SW 1271 (cell line): ENCODE measurements at regions not wholly inside any gene's neighbourhood (a gene's known extent, or its start where the extent isn't known, plus 50 kb on each side); places are given as distances from the start of the nearest gene placed in this dataset.

ENCODE experiments used
- DNase-seq, 2 experiments: peaks; one replicate each; lab custom pipeline; 2025; lab: John Stamatoyannopoulos, UW

DNA sequence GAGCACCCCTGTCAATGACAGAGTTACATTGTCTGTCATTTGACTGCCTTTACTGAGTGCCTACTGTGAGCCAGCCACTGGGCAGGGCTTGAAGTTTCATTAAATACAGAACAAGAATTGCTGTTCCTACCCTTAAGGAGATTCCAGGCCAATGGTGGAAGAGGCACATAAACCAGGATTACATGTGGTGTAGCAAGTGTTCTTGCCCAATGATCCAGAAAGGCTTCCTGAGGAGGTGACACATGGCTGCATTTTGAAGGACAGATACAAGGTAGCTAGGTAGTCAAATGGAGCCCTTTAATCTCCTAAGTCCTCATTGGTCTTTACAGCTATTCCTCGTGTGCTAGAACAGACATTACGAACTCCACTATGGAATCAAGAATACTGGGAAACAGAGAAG is 312.7 kb downstream of the ETAA1 start:
- no peak for DNase-seq

DNA sequence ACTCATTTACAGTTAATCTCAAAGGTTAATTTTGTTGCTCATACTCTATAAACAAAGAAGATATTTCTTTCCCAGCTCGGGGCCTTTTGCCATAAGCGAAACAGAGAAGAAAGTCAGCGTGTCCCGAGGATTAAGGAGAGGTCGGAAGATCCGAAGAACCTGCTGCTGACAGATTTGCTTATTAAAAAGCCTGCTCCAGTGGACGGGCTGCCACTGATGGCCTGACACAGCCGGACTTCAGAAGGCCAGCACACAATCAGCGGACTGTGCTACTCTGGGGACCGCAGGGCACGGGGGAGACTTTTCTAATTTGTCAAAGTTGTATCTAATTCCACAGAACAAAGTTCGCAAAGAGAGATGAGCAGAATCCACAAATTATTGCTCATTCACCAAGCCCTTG is 315.4 kb downstream of the ETAA1 start:
- DNase-seq = no peak

DNA sequence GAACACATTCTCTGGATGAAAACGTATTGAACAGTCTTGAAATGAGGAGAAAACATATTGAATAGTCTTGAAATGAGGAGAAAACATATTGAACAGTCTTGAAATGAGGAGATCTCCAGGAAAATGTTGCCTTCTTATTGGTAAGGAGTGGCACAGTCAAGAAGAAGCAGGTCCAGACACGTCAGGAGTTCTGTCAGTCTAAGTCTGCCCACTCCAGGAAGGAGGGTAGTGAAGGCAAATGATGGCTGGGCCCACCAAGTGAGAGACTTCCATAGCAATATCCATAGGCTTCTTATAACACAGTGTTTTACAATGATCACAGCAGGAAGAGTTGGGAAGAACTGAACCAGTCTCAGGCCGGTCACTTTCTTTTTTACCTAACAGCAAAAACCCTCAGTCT is 316.2 kb downstream of the ETAA1 start:
- DNase-seq = no peak

DNA sequence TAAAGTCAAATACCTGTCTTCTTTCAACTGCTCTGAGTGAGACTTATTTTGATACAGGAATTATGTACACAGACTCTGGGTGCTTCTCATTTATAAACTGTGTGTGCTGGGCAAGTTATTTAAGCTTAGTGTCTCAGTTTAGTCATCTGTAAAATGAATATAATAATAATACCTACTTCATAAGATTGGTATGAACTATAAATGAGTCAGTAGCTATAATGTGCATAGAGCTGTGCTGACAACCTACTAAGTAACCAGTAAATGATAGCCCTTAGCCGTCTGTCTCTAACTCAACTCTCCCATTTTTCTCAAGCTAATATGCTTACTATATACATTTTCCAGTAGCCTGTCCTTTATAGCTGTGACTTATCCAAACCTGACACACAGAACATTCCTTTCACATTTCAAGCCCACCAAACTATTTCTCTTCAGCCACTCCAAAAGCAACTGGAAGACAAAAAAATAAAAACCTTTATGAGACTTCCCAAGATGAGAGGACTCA is 319.8 kb downstream of the ETAA1 start:
- no peak for DNase-seq

DNA sequence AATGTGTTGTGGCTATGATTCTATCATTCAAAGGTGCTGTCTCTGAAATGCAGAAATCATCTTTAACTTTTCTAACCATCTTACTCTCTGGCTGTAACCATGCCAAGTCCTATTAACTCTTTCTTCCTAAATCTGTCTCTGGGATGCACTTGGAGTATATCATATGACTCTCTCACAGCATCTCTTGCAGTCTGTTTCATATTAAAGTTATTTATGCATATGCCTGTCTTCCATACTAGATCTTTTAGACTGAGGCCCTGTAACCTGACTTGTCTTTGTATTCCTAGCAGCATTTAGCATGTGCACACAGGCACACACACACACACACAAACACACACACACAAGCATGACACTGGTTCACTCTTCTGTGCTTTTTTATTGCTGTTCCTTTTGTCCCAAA is 320.6 kb downstream of the ETAA1 start:
- no peak for DNase-seq

DNA sequence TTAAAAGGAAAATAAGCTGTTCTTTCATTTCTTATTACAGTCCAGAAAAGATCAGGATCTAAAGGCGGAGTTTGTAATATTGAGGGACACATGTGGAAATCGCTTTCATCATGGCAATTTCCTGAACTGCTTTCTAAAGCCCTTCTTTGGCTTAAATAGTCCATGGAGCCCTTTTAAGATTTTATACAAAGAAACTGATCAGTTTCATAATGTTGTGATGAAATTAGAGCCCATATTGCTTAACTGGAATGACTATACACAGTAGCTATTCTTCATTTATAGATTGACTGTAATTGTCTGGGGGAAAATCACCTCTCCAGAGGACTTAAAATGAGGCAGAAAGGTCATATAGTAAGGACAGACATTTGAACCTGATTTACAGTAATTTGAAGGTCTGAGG is 322.2 kb downstream of the ETAA1 start:
- no peak for DNase-seq

DNA sequence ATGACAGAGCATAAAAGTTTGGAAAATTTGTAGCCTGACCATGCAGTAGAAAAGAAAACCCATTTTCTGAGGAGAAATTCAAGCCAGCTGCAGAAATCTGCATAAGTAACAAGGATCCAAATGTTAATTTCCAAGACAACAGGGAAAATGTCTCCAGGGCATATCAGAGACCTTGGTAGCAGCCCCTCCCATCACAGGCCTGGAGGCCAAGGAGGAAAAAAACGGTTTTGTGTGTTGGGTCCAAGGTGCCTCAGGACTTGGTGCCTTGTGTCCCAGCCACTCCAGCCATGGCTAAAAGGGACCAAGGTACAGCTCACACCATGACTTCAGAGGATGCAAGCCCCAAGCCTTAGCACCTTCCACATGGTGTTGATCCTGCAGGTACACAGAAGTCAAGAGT is 324.4 kb downstream of the ETAA1 start:
- no peak for DNase-seq

DNA sequence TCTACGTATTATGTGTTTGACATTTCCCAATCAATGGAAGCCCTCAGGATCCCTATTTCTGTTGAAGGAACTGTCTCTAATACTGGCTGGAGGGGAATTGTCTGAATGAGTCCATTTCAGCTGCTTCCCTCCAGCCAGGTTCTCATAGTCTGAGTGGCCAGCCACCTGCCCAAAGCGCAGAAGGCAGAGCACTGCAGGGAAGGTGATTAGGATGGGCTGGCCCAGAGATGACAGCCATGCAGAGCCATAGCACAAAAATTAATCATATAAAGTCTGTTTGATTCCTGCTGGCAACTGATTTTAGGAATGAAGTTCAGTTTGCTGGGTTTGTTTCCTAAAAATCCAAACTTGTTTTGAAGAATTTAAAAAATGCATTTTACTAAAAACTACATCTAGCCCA is 327.1 kb downstream of the ETAA1 start:
- no peak for DNase-seq

DNA sequence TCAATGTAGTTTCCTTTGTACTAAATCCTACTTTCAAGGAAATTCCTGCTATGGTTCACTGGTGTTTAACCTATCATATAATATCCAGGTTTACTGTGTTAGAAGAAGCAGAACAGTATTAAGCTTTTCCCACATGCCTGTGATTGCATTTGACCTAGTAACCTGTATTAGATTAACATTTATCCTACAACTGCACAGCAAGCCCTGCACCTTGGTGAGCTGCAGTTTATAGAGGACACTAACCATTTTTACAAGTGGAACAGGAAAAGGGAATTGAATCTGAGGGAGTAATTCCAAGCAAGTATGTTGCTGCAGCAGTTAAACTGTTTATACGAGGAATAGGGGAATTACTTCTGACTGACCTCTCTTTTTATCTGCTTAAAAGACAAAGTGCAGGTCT is 328.6 kb downstream of the ETAA1 start:
- no peak for DNase-seq

DNA sequence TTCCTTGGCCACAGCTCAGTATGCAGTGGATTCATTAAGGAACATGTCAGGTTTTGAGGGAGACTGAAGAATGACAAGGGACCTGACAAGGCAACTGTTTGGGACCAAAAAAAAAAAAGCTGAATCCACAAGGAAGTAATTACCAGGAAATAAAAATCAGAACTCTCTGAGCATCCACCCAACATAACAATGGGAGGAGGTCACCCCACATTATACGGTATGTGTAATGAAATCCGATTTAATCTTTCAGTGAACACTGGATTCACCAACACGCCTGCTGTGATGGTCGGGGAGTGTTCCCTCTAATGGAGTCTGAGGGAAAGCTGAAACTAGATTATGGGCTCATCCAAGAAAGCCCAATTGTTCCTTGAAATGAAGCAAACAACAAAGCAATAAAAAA is 329.3 kb downstream of the ETAA1 start:
- DNase-seq = no peak

DNA sequence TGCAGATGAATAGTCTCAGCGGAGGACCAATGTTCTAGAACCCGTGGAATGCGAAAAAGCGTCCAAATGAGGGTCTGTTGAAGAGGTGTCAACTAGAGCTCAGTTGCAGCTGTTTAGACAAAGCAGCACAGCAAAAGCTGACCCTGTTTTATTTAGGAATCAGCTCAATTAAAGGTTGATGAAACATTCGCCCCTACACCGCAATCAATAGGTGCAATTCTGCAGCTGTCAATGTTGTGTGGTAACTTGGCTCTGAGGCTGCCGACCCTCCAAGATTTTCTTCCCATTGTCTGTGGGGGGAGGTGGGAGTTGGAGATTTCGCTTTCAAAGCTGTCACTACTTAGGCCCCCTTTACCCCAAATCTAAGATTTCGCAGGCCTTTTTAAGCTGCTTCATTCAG is 330.0 kb downstream of the ETAA1 start:
- DNase-seq = no peak

DNA sequence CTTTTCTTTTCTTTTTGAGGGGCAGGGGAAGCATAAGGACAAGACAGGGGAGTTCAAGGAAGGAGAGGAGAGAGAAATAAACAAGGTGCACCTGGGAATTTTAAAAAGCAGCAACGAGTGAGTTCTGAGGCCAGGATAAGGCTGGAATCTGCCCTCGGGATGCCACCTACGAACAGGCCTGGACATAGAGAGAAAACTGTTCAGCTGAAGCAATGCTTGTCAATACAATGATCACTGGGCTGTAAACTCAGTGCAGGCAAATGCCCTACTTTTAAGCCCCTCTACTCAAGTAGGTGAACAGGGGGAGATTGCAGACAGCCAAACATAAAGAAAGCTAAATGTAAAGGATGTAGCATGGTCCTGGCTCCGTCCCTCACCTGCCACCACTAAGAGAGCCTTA is 330.5 kb downstream of the ETAA1 start:
- DNase-seq = no peak

DNA sequence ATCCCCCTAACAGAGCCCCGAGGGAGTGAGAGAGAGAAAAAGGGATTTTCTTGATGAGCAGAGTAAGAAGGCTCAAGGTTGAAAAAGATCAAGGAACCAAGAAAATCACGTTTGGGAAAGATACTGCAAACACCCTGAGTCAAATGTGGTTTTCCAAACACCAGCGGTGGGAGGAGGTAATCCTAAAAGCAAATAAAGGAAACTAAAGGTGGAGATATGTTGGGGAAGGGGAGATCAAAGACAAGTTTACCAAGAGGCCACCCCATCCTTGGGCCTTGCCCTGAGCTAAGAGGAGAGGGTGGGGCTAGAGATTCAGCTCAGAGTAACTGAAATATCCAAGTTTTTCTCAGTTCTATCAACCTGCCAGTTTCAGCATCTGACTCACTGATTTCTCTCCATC is 332.3 kb downstream of the ETAA1 start:
- DNase-seq = no peak

DNA sequence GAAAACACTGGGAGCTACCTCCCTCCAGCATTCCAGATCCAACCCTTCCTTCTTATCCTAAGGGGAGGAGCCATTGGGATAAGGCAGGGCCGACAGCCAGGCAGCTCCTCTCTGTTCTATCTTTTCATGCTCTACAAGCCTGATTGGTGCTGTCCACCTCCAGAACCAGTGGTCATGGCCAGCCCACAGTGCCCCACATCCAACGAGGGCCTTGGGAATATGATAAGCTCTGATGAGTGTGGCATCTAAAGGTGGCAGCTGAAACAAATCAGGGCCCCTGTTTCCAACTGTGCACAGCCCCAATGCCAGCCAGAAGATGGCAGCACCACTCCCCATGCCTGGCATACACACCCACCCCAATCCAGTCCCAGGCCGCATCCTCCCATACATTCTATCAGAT is 329.3 kb downstream of the C1D start:
- DNase-seq = peak in 1 of 2 experiments; percentile 13

DNA sequence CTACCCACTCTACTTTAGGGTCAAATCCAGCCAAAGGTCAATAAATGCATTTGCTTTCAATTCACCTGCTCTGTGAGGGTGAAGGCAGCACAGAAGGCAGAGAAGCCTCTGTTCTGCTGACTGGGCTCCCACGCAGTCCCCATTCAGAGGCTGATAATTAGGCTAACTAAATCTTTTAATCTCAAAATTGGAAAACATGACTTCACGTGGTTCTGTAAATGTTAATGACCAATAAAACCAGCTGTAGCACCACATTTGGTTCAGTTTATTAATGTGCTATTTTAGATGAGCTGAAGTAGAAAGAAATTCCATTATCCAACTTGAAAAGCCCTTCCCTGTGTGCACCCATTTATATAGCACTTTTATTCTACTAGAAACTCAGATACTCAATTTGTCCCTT is 310.6 kb downstream of the C1D start:
- DNase-seq = no peak

DNA sequence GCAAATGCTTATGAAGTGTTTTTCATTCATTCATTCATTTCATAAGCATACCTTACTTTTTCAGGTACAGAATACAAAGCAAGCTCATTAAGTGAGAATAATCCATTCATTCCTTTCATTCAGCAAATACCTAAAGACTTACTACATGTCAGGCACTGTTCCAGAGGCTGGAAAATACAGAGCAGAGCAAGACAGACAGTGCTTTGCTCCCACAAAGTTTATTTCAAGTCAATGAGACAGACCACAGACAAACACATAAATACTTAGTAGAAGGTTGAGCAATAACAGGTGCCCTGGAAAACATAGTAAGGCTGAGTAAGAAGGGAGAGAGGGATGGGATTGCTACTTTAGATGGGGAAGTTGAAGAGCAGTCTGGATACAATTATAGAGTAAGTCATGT is 309.8 kb downstream of the C1D start:
- DNase-seq = no peak

DNA sequence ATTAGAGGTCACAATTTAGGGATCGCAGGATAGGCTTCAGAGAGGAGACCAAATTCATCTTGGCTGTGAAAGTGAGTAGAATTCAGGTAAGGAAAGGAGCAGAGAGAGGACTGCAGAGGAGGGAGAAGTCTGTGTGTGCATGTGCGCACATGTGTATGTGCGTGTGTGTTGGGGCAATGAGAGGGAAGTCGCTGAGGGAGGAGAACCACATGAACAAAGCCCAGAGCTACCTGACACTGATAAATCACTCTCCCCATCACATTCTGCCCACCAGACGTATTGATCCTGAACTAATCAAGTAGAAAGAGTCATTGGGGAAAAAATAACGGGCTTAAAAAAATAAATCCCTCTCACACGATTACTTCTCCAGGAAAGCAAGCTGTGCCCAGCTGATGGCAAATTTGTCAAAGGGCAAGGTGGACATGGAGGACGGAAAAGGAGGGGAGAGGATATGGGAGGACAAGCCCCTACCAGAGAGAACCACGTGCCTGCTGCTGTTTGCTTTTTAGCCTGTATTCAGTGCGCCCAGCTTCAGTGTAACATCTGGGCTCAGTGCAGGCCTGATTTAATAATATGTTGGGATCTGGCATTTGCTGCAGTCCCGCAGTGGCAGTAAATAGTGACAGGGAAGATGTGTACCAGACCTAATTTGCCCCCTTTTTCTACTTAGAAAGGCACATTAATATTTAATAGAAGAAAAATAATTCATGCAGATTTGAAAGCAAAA is 307.5 kb downstream of the C1D start:
- no peak for DNase-seq

DNA sequence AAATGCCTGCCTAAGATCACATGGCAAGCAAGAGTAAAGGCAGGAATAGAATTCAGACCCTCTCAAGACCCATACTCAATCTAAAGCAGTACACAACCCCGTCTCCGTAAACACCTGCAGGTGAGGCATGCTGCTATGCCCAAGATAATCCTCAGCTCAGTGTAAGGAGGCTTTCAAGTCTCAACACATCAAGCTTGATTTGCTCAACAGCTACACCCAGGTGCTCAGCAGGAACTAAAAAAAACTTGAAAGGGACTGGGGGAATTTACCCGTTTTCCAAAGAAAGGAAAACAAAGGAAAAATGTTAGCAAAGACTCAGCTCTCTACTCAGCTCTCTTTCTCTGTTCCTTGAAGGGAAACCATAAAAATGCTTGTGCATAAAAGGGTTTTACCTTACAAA is 301.8 kb downstream of the C1D start:
- DNase-seq = no peak

DNA sequence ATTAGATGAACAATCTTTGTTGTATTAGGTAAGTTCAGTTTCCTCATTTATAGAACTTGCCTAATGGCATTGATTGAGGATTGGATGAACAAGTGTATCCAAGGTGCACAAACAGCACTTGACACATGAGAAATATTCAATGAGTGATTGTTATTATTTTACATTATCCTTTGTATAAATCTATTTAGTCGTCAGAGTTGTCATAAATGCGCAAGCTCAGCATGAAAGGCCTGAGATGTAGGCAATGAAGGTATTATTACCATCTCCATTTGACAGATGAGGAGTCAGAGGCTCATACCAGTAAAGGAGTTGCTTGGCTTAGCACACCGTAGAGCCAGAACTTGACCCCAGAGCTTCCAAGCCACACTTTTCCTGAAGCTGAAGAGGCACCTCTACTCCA is 291.4 kb downstream of the C1D start:
- DNase-seq = no peak

DNA sequence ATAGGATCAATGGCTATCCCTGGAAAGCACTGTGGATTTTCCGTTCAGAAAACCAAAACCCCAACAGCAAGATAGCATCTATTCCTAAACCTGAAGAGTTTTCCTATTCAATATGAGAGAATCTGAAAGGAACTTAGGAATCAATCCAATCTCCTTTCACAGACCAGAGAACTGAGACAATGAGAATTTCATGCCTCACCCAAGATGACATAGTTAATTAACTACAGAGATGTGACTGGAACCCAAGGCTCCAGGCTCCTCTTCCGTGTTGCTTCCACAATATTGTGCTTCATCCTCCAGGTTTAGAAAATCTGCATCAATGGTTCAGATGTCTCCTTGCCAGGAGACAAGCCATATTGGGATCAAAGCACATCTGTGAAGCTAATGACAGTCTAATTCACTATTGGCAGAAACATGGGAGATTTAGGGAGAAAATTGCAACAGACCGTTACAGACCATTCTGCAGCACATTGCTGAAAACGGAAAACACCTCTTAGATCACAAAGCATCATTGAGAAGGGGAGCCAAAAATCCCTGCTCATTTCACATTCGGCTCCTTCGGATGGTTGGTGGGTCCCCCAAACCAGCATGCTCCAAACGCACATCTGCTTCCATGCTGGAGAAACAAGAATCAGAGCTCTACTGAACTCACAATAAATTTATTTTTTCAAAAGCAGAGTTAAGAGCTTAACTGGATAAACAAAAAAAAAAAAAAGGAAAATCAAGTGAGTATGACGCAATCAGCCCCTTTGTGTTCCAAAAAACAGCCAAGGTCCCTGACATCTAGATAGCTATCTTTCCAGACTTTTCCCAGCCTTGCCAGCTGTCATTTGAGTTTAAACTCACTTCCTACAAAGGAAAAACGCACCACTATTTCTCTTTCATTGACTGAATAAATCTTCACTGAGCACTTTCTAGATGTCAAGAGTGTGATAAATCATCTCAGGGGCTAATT is 290.3 kb downstream of the C1D start:
- no peak for DNase-seq

DNA sequence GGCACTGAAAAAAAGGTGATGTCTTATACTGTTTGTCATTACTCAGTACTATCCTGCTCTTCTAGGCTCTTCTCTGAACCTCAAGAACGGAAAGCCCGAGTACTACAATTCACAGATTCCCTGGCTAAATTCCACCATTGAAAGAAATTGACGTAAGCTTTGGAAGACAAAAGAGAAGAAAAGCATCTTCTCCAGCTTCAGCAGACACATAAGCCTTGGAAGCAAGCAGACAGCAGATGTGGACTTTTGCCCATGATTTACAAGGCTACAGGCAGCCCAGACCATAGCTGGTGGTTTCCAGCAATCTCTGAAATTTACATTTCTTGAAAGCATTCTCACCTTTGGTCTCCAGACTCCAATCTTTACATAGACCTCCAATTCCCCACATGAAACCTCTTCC is 289.0 kb downstream of the C1D start:
- DNase-seq = no peak

DNA sequence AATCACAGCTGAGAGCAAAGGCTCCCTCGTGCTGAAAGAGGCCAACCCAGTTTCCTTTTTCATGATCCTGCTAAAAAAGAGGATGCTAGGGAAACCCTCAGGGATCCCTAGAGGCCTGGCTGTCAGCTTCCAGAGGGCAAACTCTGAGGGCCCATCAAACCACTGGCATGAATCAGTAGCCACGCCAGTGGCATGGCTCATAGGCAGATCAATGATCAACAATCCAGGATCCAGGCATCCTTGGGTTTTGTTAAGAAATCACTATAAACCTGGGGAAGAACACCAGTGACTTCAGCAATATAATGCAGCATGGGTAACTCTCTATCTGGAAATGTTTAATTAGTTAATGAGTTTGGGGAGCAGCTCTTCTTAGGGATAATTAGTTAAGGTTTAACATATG is 286.5 kb downstream of the C1D start:
- no peak for DNase-seq

DNA sequence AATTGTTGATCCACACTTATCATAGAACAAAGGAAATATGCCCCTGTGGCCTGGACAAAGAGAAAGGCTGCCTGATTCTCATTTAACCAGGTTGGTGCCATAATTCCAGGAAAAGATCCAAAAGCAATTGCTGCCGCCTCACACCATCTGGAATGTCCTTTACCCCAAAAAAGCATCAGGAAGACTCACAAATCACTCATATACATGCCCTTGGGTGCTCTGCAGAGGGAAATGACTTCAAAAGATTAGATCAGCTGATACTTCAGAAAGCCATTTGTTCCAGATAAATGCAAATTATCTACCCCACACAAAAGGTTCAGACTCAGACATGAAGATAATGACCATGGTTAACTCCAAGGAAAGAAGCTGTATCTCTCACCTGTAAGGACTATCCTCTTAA is 285.8 kb downstream of the C1D start:
- no peak for DNase-seq
